ENCODE measurements at regions not wholly inside any gene's neighbourhood (a gene's known extent, or its start where the extent isn't known, plus 50 kb on each side); places are given as distances from the start of the nearest gene placed in this dataset.

DNA sequence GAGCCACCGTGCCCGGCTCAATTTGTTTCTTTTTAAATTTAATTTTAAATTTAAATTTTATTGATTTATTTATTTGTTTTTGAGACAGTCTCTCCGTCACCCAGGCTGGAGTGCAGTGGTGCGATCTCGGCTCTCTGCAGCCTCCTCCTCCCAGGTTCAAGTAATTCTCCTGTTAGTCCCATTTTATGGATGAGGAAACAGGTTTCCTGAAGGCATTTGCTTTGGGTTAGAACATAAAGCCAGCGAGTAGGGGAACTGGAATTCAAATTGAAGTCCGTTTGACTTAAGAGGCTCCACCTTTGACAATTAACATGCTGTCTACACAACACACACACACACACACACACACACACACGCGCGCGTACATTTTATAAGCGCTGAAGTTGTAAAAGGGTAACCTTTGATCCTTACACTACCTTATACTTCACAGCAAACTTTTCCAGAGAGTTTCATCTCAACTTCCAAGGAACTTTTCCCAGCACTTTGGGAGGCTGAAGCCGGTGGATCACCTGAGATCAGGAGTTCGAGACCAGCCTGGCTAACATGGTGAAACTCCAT lies 232.0 kb downstream of the BCAS1 start:
- Histone ChIP-seq H3K36me3 (ENCODE audit: control insufficient read depth in 4 of 4, insufficient read depth in 4 of 4, low read length in 3 of 4) (no peaks in the 10 kb centered on the region), H3K9me3 (ENCODE audit: control extremely low read depth in 1 of 5, control insufficient read depth in 4 of 5, insufficient read depth in 2 of 5, low read depth in 1 of 5, low read length in 4 of 5) (no peaks in the 10 kb centered on the region), H3K27ac (ENCODE audit: insufficient read depth in 1 of 2, low read depth in 1 of 2, low read length in 2 of 2, poor library complexity in 1 of 2, severe bottlenecking in 2 of 2) (no peak overlapping the region), H3K4me3 (ENCODE audit: control insufficient read depth in 1 of 7, extremely low read depth in 1 of 7, insufficient read depth in 4 of 7, low read depth in 2 of 7, low read length in 6 of 7) (no peak overlapping the region), H3K27me3 (replicated peaks in 2 of 5; ENCODE audit: control insufficient read depth in 4 of 5, insufficient read depth in 5 of 5, low read length in 4 of 5) (no peaks in the 10 kb centered on the region), H3K4me1 (ENCODE audit: control extremely low read depth in 1 of 4, control insufficient read depth in 4 of 4, insufficient read depth in 4 of 4, low read length in 3 of 4) (peaks cover 6 to 51% (median 25%) of the 10 kb centered on the region in 4 experiments)
- 62% methylated on average over 8 of the region's 14 CpGs for WGBS (ENCODE audit: insufficient coverage)
- no peak for DNase-seq
- CTCF ChIA-PET, result interaction anchor here (0.6 kb wide), 1 partner anchor 93 kb away, joined by 4 read pairs; no protein-coding TSS in a partner anchor
- POLR2A ChIA-PET, result interaction anchor here (0.6 kb wide), 1 partner anchor 14 kb away, joined by 3 read pairs; no protein-coding TSS in a partner anchor

DNA sequence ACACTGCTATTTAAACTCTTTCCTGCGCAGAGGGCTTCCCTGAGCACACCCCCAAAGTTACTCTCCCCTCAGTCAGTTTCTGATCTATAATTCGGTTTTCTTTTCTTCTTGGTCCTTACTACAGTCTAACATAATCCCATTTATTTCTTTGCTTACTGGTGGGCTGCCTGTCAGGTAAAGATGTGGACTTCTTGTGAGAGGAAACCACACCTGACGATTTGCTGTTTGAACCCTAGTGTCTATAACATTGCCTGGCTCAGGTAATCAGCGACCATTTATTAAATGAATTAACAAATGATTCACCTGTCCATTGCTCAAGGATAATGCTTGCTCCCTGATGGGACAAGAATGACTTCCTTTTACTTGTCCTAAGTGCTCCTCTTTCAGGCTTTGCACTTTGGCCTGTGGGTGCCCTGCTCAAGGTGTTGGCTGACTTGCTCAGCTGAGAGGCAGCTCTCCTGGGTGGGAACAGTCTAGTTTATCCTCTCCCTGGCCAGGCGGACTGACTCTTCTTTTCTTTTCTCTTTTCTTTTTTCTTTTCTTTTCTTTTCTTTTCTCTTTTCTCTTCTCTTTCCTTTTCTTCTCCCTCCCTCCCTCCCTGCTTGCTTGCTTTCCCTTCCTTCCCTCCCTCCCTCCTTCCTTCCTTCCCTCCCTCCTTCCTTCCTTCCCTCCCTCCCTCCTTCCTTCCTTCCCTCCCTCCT lies 233.1 kb downstream of the BCAS1 start:
- Histone ChIP-seq H3K4me1 (ENCODE audit: control extremely low read depth in 1 of 4, control insufficient read depth in 4 of 4, insufficient read depth in 4 of 4, low read length in 3 of 4) (peaks cover 3 to 47% (median 21%) of the 10 kb centered on the region in 4 experiments), H3K36me3 (ENCODE audit: control insufficient read depth in 4 of 4, insufficient read depth in 4 of 4, low read length in 3 of 4) (no peaks in the 10 kb centered on the region), H3K27me3 (replicated peaks in 2 of 5; ENCODE audit: control insufficient read depth in 4 of 5, insufficient read depth in 5 of 5, low read length in 4 of 5) (no peaks in the 10 kb centered on the region), H3K9me3 (ENCODE audit: control extremely low read depth in 1 of 5, control insufficient read depth in 4 of 5, insufficient read depth in 2 of 5, low read depth in 1 of 5, low read length in 4 of 5) (no peaks in the 10 kb centered on the region), H3K4me3 (ENCODE audit: control insufficient read depth in 1 of 7, extremely low read depth in 1 of 7, insufficient read depth in 4 of 7, low read depth in 2 of 7, low read length in 6 of 7) (no peak overlapping the region), H3K27ac (ENCODE audit: insufficient read depth in 1 of 2, low read depth in 1 of 2, low read length in 2 of 2, poor library complexity in 1 of 2, severe bottlenecking in 2 of 2) (no peak overlapping the region)
- WGBS (ENCODE audit: insufficient coverage), result 100% methylated on average over 3 of the region's 5 CpGs
- ChIA-PET CTCF (no interaction called here), POLR2A (no interaction called here)
- DNase-seq, result peak in 1 of 3 donors; percentile 38

DNA sequence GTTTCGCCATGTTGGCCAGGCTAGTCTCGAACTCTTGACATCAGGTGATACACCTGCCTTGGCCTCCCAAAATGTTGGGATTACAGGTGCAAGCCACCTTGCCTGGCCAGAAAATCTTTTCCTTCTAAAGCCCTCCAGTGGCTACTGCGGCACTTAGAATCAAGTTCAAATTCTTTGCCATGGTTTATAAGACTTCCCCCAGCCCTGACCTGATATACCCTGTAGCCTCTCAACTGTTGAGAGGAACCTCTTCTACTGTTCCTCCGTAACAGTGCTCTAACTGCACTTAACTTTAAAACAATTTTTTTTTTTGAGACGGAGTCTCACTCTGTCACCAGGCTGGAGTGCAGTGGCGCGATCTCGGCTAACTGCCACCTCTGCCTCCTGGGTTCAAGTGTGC lies 235.6 kb downstream of the BCAS1 start:
- peaks cover 4 to 46% (median 24%) of the 10 kb centered on the region in 4 experiments for H3K4me1 ChIP-seq (ENCODE audit: control extremely low read depth in 1 of 4, control insufficient read depth in 4 of 4, insufficient read depth in 4 of 4, low read length in 3 of 4)

DNA sequence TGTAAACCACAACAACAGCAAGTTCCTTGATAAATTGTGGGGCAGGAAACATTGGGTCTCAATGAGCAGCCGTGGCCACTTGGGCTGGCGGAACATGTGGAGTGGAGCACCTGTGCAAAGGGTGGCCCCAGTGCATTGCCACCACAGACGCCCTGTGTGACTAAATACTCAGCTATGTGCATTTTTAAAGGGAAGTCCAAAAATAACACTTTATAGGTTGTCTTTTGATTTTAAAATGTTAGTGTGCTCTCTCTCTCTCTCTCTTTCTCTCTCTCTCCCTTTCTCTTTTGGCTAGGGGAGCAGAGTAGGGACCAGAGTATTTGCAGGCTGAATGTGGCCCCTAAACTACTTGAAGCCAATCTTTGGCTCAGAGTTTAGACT lies 236.3 kb downstream of the BCAS1 start:
- Histone ChIP-seq H3K4me1 (ENCODE audit: control extremely low read depth in 1 of 4, control insufficient read depth in 4 of 4, insufficient read depth in 4 of 4, low read length in 3 of 4) (peaks cover 8 to 46% (median 23%) of the 10 kb centered on the region in 4 experiments), H3K27ac (ENCODE audit: insufficient read depth in 1 of 2, low read depth in 1 of 2, low read length in 2 of 2, poor library complexity in 1 of 2, severe bottlenecking in 2 of 2) (no peak overlapping the region), H3K4me3 (ENCODE audit: control insufficient read depth in 1 of 7, extremely low read depth in 1 of 7, insufficient read depth in 4 of 7, low read depth in 2 of 7, low read length in 6 of 7) (no peak overlapping the region), H3K36me3 (ENCODE audit: control insufficient read depth in 4 of 4, insufficient read depth in 4 of 4, low read length in 3 of 4) (no peaks in the 10 kb centered on the region), H3K9me3 (ENCODE audit: control extremely low read depth in 1 of 5, control insufficient read depth in 4 of 5, insufficient read depth in 2 of 5, low read depth in 1 of 5, low read length in 4 of 5) (no peaks in the 10 kb centered on the region), H3K27me3 (replicated peaks in 2 of 5; ENCODE audit: control insufficient read depth in 4 of 5, insufficient read depth in 5 of 5, low read length in 4 of 5) (no peaks in the 10 kb centered on the region)
- DNase-seq, result peak in 2 of 3 donors; percentile 55 to 69
- POLR2A ChIA-PET, result no interaction called here
- 32% methylated on average over 2 of the region's 3 CpGs for WGBS (ENCODE audit: insufficient coverage)
- CTCF ChIA-PET, result no interaction called here

More for the DNA sequence above, 235.6 kb downstream of the BCAS1 start:
- Histone ChIP-seq H3K36me3 (ENCODE audit: control insufficient read depth in 4 of 4, insufficient read depth in 4 of 4, low read length in 3 of 4) (no peaks in the 10 kb centered on the region), H3K27ac (ENCODE audit: insufficient read depth in 1 of 2, low read depth in 1 of 2, low read length in 2 of 2, poor library complexity in 1 of 2, severe bottlenecking in 2 of 2) (no peak overlapping the region), H3K4me3 (ENCODE audit: control insufficient read depth in 1 of 7, extremely low read depth in 1 of 7, insufficient read depth in 4 of 7, low read depth in 2 of 7, low read length in 6 of 7) (no peak overlapping the region), H3K9me3 (ENCODE audit: control extremely low read depth in 1 of 5, control insufficient read depth in 4 of 5, insufficient read depth in 2 of 5, low read depth in 1 of 5, low read length in 4 of 5) (no peaks in the 10 kb centered on the region), H3K27me3 (replicated peaks in 2 of 5; ENCODE audit: control insufficient read depth in 4 of 5, insufficient read depth in 5 of 5, low read length in 4 of 5) (no peaks in the 10 kb centered on the region)
- no peak for DNase-seq
- ChIA-PET CTCF (no interaction called here), POLR2A (no interaction called here)
- WGBS (ENCODE audit: insufficient coverage), result 99% methylated on average over 6 of the region's 8 CpGs

DNA sequence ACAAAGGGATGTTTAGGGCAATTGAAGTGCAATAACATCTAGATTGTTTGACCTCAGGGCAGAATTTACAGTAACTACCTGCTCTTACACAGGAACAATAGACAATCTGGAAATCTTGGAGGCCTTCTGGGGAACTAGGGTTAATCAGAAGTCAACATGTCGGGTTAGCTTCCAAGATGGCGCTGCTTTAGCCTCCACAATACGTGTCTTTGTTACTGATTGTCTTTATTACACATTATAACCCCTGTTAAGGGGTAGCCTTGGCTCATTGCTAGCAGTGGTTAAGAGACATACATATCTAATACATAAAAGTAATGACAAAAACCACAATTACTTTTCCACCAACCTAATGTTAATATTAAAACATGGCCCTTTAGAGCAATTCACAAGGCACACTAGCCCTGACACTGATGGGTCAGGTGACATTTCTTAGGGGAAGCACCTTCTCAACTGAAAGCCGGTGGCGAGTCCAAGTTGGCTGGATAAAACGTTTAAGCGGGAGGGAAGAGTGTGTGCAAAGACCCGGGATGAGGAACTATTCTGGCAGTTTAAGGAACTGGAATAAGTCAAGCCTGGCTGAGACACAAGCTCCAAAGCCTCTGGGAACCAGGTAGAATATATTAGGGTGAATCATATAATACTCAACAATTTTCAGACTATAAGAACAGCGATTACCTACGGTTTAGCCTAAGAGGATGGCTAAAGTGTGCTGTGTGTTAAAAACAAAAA lies 236.9 kb downstream of the BCAS1 start:
- peak in 2 of 3 donors; percentile 41 to 53 for DNase-seq
- ChIA-PET POLR2A (no interaction called here), CTCF (interaction anchor here (1.1 kb wide), 1 partner anchor 13 kb away, joined by 3 read pairs; no protein-coding TSS in a partner anchor)
- Histone ChIP-seq H3K36me3 (ENCODE audit: control insufficient read depth in 4 of 4, insufficient read depth in 4 of 4, low read length in 3 of 4) (no peaks in the 10 kb centered on the region), H3K9me3 (ENCODE audit: control extremely low read depth in 1 of 5, control insufficient read depth in 4 of 5, insufficient read depth in 2 of 5, low read depth in 1 of 5, low read length in 4 of 5) (no peaks in the 10 kb centered on the region), H3K4me3 (ENCODE audit: control insufficient read depth in 1 of 7, extremely low read depth in 1 of 7, insufficient read depth in 4 of 7, low read depth in 2 of 7, low read length in 6 of 7) (no peak overlapping the region), H3K27me3 (replicated peaks in 2 of 5; ENCODE audit: control insufficient read depth in 4 of 5, insufficient read depth in 5 of 5, low read length in 4 of 5) (no peaks in the 10 kb centered on the region), H3K4me1 (ENCODE audit: control extremely low read depth in 1 of 4, control insufficient read depth in 4 of 4, insufficient read depth in 4 of 4, low read length in 3 of 4) (peaks cover 12 to 49% (median 28%) of the 10 kb centered on the region in 4 experiments), H3K27ac (ENCODE audit: insufficient read depth in 1 of 2, low read depth in 1 of 2, low read length in 2 of 2, poor library complexity in 1 of 2, severe bottlenecking in 2 of 2) (no peak overlapping the region)
- 57% methylated on average over 6 of the region's 10 CpGs for WGBS (ENCODE audit: insufficient coverage)

DNA sequence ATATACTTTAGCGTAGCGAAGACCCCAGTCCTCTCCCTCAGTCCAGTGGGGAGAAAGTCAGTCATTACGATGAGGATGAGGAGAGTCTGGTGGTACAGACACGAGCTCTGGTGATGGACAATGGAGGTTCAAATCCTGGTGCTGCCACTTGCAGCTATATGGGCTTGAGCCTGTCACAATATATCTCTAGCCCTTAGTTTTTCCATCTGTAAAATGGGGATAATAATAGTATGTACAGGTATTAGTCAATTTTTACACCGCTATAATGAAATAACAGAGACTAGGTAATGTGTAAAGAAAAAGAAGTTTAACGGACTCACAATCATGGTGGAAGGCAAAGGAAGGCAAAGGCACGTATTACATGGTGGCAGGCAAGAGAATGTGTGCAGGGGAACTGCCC lies 237.9 kb downstream of the BCAS1 start:
- ChIA-PET CTCF (interaction anchor here (1.1 kb wide), 1 partner anchor 14 kb away, joined by 3 read pairs; no protein-coding TSS in a partner anchor), POLR2A (no interaction called here)
- Histone ChIP-seq H3K9me3 (ENCODE audit: control extremely low read depth in 1 of 5, control insufficient read depth in 4 of 5, insufficient read depth in 2 of 5, low read depth in 1 of 5, low read length in 4 of 5) (no peaks in the 10 kb centered on the region), H3K36me3 (ENCODE audit: control insufficient read depth in 4 of 4, insufficient read depth in 4 of 4, low read length in 3 of 4) (no peaks in the 10 kb centered on the region), H3K4me1 (ENCODE audit: control extremely low read depth in 1 of 4, control insufficient read depth in 4 of 4, insufficient read depth in 4 of 4, low read length in 3 of 4) (peaks cover 19 to 53% (median 33%) of the 10 kb centered on the region in 4 experiments), H3K27me3 (replicated peaks in 2 of 5; ENCODE audit: control insufficient read depth in 4 of 5, insufficient read depth in 5 of 5, low read length in 4 of 5) (no peaks in the 10 kb centered on the region), H3K4me3 (ENCODE audit: control insufficient read depth in 1 of 7, extremely low read depth in 1 of 7, insufficient read depth in 4 of 7, low read depth in 2 of 7, low read length in 6 of 7) (no peak overlapping the region), H3K27ac (ENCODE audit: insufficient read depth in 1 of 2, low read depth in 1 of 2, low read length in 2 of 2, poor library complexity in 1 of 2, severe bottlenecking in 2 of 2) (no peak overlapping the region)
- 100% methylated on average over 6 of the region's 7 CpGs for WGBS (ENCODE audit: insufficient coverage)
- no peak for DNase-seq

DNA sequence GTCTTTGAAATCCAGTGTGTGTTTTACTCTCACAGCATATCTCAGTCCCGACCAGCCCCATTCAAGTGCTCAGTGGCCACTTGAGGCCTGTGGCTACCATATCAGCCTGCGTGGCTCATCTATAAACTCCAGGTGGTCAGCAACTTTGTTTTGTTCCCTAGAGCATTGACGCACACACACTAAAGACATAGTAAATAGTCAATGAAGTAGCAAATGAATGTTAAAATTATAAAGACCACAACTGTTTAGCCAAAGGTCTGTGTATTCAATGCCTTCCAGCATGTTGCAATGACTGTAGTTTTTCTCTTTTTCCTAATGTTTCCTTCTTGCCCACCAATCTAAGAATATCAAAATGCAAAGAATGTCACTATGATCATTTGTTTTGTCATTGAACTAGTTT lies 238.2 kb upstream of the ZNF217 start:
- Histone ChIP-seq H3K9me3 (ENCODE audit: control extremely low read depth in 1 of 5, control insufficient read depth in 4 of 5, insufficient read depth in 2 of 5, low read depth in 1 of 5, low read length in 4 of 5) (no peaks in the 10 kb centered on the region), H3K4me3 (ENCODE audit: control insufficient read depth in 1 of 7, extremely low read depth in 1 of 7, insufficient read depth in 4 of 7, low read depth in 2 of 7, low read length in 6 of 7) (no peak overlapping the region), H3K4me1 (ENCODE audit: control extremely low read depth in 1 of 4, control insufficient read depth in 4 of 4, insufficient read depth in 4 of 4, low read length in 3 of 4) (peaks cover 19 to 60% (median 33%) of the 10 kb centered on the region in 4 experiments), H3K27me3 (replicated peaks in 2 of 5; ENCODE audit: control insufficient read depth in 4 of 5, insufficient read depth in 5 of 5, low read length in 4 of 5) (no peaks in the 10 kb centered on the region), H3K36me3 (ENCODE audit: control insufficient read depth in 4 of 4, insufficient read depth in 4 of 4, low read length in 3 of 4) (no peaks in the 10 kb centered on the region), H3K27ac (ENCODE audit: insufficient read depth in 1 of 2, low read depth in 1 of 2, low read length in 2 of 2, poor library complexity in 1 of 2, severe bottlenecking in 2 of 2) (no peak overlapping the region)
- CTCF ChIA-PET, result interaction anchor here (0.6 kb wide), 1 partner anchor 47 kb away, joined by 3 read pairs; no protein-coding TSS in a partner anchor
- no peak for DNase-seq
- POLR2A ChIA-PET, result no interaction called here
- WGBS (ENCODE audit: insufficient coverage), result 80% methylated on average over 1 of the region's 3 CpGs
